ENCODE measurements at regions not wholly inside any gene's neighbourhood (a gene's known extent, or its start where the extent isn't known, plus 50 kb on each side); places are given as distances from the start of the nearest gene placed in this dataset.

- Histone ChIP-seq H3K4me1 (no peaks in the 10 kb centered on the region), H3K36me3 (no peaks in the 10 kb centered on the region), H3K9me3 (no peaks in the 10 kb centered on the region), H3K27ac (no peak overlapping the region), H3K4me3 (peak overlapping the region in 1 of 4 donors; percentile 31), H3K27me3 (no peaks in the 10 kb centered on the region)
- no peak for DNase-seq
- no peak for TF ChIP-seq CTCF (IDR thresholded peaks at IDR 0.05)
- TF ChIP-seq POLR2A (IDR thresholded peaks at IDR 0.05) = no peak
These were observed 139.4 kb downstream of the GPCPD1 start for GRCh38 chr20:5471368-5471767.

- no peaks in the 10 kb centered on the region for H3K9me3 ChIP-seq
- no peak for TF ChIP-seq CTCF (IDR thresholded peaks at IDR 0.05)
- TF ChIP-seq POLR2A (IDR thresholded peaks at IDR 0.05) = no peak
These were observed 139.9 kb downstream of the GPCPD1 start for GRCh38 chr20:5470943-5471342.

GRCh38 chr20:5470458-5470857 is 140.3 kb downstream of the GPCPD1 start:
- Histone ChIP-seq H3K27ac (no peak overlapping the region), H3K9me3 (no peaks in the 10 kb centered on the region), H3K27me3 (no peaks in the 10 kb centered on the region), H3K36me3 (no peaks in the 10 kb centered on the region), H3K4me3 (no peak overlapping the region), H3K4me1 (no peaks in the 10 kb centered on the region)
- TF ChIP-seq CTCF (IDR thresholded peaks at IDR 0.05) = no peak
- TF ChIP-seq POLR2A (IDR thresholded peaks at IDR 0.05) = no peak
- no peak for DNase-seq

More at GRCh38 chr20:5470943-5471342, 139.9 kb downstream of the GPCPD1 start:
- no peak for DNase-seq
- no peaks in the 10 kb centered on the region for H3K36me3 ChIP-seq
- no peak overlapping the region for H3K27ac ChIP-seq
- H3K27me3 ChIP-seq = no peaks in the 10 kb centered on the region
- H3K4me1 ChIP-seq = no peaks in the 10 kb centered on the region
- no peak overlapping the region for H3K4me3 ChIP-seq

GRCh38 chr20:5469111-5469510 is 141.7 kb downstream of the GPCPD1 start:
- no peak overlapping the region for H3K27ac ChIP-seq
- DNase-seq = no peak
- no peak overlapping the region for H3K4me3 ChIP-seq
- H3K4me1 ChIP-seq = no peaks in the 10 kb centered on the region
- H3K9me3 ChIP-seq = no peaks in the 10 kb centered on the region
- no peaks in the 10 kb centered on the region for H3K36me3 ChIP-seq
- H3K27me3 ChIP-seq = no peaks in the 10 kb centered on the region
- no peak for TF ChIP-seq CTCF (IDR thresholded peaks at IDR 0.05)

GRCh38 chr20:5467086-5467485 is 143.7 kb downstream of the GPCPD1 start:
- Histone ChIP-seq H3K27ac (no peak overlapping the region), H3K9me3 (no peaks in the 10 kb centered on the region), H3K36me3 (no peaks in the 10 kb centered on the region), H3K27me3 (no peaks in the 10 kb centered on the region), H3K4me3 (no peak overlapping the region), H3K4me1 (no peaks in the 10 kb centered on the region)
- DNase-seq = no peak
- TF ChIP-seq POLR2A (IDR thresholded peaks at IDR 0.05) (no peak), CTCF (IDR thresholded peaks at IDR 0.05) (no peak)

GRCh38 chr20:5465604-5465927 is 145.2 kb downstream of the GPCPD1 start:
- no peak overlapping the region for H3K4me3 ChIP-seq
- H3K27ac ChIP-seq = no peak overlapping the region
- no peaks in the 10 kb centered on the region for H3K9me3 ChIP-seq
- no peak for DNase-seq
- no peaks in the 10 kb centered on the region for H3K4me1 ChIP-seq
- TF ChIP-seq POLR2A (IDR thresholded peaks at IDR 0.05) (no peak), CTCF (IDR thresholded peaks at IDR 0.05) (no peak)
- no peaks in the 10 kb centered on the region for H3K27me3 ChIP-seq
- H3K36me3 ChIP-seq = no peaks in the 10 kb centered on the region

Data from Peyer's patch (tissue), 4 donors.